ENCODE measurements at regions not wholly inside any gene's neighbourhood (a gene's known extent, or its start where the extent isn't known, plus 50 kb on each side); places are given as distances from the start of the nearest gene placed in this dataset.
"Not testable (repeated sequence)": the region's sequence is repeated elsewhere in the genome, so short reads cannot be mapped to it uniquely, and the experiment has no call there.

- no peak for DNase-seq
Measured at GRCh38 chr7:121744319-121744718, 128.6 kb upstream of the PTPRZ1 start.

DNA sequence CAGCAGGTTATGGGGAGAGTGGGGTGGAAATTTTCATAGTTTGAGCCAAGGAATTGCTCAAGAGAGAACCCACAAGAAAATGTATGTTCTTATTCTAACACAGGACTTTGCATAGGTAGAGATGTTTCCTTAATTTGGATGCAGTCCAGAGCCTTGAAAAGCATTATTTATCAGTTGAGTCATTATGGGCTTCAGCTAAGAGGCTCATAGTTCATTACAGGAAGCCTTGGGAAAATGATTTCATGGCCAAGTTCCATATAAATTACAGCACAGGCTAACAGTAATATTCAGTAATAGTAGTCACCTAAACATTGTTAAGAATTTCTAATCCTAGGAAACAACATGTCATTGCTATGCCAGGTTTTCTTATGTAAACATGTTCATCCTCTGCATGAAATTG, 131.1 kb upstream of the PTPRZ1 start:
- no peak for DNase-seq

GRCh38 chr7:121739465-121739864, 133.5 kb upstream of the PTPRZ1 start:
- no peak for DNase-seq

GRCh38 chr7:121730869-121731268, 142.1 kb upstream of the PTPRZ1 start:
- DNase-seq: no peak

GRCh38 chr7:121714559-121715303, 158.2 kb upstream of the PTPRZ1 start:
- no peak for DNase-seq

- DNase-seq: not testable (repeated sequence)
Measured at GRCh38 chr7:121712961-121713360, 160.0 kb upstream of the PTPRZ1 start.

- no peak for DNase-seq
Measured at GRCh38 chr7:121697731-121698316, 175.1 kb upstream of the PTPRZ1 start.

- no peak for DNase-seq
Measured at GRCh38 chr7:121696954-121697353, 176.0 kb upstream of the PTPRZ1 start.

GRCh38 chr7:121689749-121690148, 183.2 kb upstream of the PTPRZ1 start:
- no peak for DNase-seq

GRCh38 chr7:121681700-121682099, 191.3 kb upstream of the PTPRZ1 start:
- DNase-seq: no peak

DNA sequence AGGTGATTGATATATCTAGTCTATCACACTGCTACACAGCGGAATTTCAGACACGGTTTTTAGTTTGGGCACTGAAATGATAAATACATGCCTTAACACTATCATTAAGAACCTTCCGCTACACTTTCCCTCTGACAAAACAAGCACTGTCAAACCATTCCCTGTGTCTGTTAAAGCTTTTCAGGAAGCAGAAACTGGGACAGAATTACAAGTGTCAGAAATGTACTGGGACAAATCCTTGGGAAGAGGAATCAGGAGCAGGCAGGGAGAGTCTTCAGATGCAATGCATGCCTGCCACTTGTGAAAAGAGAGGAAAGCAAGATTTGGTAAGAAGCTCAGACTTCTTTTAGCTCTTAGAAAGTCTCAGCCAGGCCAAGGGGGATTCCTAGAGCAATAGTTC, 196.8 kb upstream of the PTPRZ1 start:
- no peak for DNase-seq

- not testable (repeated sequence) for DNase-seq
Measured at GRCh38 chr7:121674455-121674854, 198.5 kb upstream of the PTPRZ1 start.

DNA sequence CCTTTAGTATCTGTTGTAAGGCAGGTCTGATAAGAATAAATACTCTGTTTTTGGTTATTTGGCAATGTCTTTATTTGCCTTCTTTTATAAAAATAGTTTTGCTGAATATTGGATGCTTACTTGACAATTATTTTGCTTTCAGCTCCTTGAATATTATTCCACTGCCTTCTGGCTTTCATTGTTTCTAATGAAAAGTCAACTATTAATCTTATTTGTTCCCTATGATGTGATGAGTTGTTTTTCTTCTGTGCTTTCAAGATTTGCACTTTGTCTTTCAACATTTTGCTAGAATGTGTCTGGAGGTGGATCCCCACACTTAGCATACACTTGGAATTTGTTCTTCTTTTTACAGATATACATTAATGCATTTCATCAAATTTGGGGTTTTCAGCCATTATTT, 203.8 kb upstream of the PTPRZ1 start:
- DNase-seq: no peak

- no peak for DNase-seq
Measured at GRCh38 chr7:121666306-121666705, 206.7 kb upstream of the PTPRZ1 start.

GRCh38 chr7:121643320-121643719, 229.6 kb upstream of the PTPRZ1 start:
- DNase-seq: no peak

- DNase-seq: no peak
Measured at GRCh38 chr7:121639705-121640104, 233.3 kb upstream of the PTPRZ1 start.

- no peak for DNase-seq
Measured at GRCh38 chr7:121638286-121638685, 234.7 kb upstream of the PTPRZ1 start.

GRCh38 chr7:121634356-121634755, 238.2 kb upstream of the FAM3C start:
- DNase-seq: no peak

DNA sequence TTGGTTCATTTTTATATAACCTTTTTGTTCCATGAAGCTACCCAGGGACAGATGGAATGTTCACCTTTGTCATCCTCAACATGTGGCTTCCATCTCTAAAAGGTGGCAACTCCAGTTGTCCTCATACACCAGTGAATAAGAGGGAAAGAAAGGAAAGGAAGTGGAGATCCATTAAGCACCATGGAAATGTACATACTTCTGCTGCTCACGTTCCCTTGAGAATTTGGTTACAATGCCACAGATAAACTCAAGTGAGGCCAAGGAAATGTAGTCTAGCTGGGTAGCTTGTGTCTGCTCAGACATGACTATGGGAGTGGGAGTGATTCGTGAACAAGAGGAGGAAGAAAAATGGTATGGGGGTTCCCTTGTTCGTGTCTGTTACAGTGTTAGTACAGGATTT, 237.1 kb upstream of the FAM3C start:
- DNase-seq: no peak

GRCh38 chr7:121624958-121625357, 228.8 kb upstream of the FAM3C start:
- DNase-seq: no peak

- no peak for DNase-seq
Measured at GRCh38 chr7:121623130-121623872, 227.2 kb upstream of the FAM3C start.

DNA sequence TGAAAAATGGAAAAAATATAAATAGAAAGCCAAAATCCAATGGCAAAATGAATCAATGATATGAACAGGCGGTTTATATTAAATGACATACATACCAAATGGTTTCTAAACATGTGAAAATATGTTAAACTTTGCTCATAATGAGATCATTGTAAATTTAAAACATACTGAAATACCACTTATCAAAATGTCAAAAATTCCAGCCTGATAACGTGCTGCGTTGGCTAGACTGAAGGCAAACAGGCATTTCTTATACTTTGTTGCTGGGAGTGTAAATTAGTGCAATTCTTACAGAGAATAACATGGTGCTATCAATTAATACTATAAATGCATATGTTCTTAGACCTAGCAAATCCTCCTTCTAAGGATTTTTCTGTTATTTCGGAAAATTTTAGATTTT, 225.8 kb upstream of the FAM3C start:
- DNase-seq: no peak

GRCh38 chr7:121620953-121621606, 225.0 kb upstream of the FAM3C start:
- no peak for DNase-seq

GRCh38 chr7:121620206-121620605, 224.1 kb upstream of the FAM3C start:
- DNase-seq: no peak

All from GOT3 (cell line).